SU-DHL-6 (cell line): ENCODE measurements at regions not wholly inside any gene's neighbourhood (a gene's known extent, or its start where the extent isn't known, plus 50 kb on each side); places are given as distances from the start of the nearest gene placed in this dataset.

Experiments
- EZH2phosphoT487 ChIP-seq: fragments of 200-600 bp; sonication (generic), shearing (Covaris generic); conservative IDR thresholded peaks from 2 replicates; pipeline ENCODE4 v1.6.1; 2018; ENCODE audit warnings: mild to moderate bottlenecking, antibody characterized with exemption, low read length, moderate library complexity, mixed read lengths
- TF ChIP-seq, protein P1 (sequence below): fragments of 200-600 bp; sonication (generic); IDR thresholded peaks from one replicate; pipeline ENCODE4 v1.5.1; 2017; ENCODE audit warnings: antibody characterized with exemption, mild to moderate bottlenecking, low read length, moderate library complexity; ENCODE audit not compliant: insufficient read depth, poor library complexity, severe bottlenecking

DNA sequence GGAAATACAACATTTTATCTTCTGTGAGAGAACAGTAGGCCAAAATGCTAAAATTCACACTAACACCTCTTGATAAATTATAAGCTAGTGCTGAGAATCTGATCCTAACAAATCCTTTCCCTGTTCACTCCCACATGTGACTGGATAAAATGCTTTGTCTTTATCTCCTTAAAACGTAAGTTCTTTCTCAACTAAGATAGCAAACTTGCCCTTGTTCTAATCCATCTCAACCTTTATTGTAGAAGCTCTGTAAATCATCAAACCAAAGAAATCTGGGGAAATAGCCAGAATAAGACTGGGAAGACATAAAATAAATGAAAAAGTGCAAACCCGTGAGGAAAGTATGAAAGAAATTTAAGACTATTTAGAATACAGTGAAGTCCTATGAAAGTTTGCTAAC, 1058.4 kb upstream of the ACVR2A start:
- TF ChIP-seq, protein P1, sequence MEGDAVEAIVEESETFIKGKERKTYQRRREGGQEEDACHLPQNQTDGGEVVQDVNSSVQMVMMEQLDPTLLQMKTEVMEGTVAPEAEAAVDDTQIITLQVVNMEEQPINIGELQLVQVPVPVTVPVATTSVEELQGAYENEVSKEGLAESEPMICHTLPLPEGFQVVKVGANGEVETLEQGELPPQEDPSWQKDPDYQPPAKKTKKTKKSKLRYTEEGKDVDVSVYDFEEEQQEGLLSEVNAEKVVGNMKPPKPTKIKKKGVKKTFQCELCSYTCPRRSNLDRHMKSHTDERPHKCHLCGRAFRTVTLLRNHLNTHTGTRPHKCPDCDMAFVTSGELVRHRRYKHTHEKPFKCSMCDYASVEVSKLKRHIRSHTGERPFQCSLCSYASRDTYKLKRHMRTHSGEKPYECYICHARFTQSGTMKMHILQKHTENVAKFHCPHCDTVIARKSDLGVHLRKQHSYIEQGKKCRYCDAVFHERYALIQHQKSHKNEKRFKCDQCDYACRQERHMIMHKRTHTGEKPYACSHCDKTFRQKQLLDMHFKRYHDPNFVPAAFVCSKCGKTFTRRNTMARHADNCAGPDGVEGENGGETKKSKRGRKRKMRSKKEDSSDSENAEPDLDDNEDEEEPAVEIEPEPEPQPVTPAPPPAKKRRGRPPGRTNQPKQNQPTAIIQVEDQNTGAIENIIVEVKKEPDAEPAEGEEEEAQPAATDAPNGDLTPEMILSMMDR, result no peak
- TF ChIP-seq EZH2phosphoT487, result no peak
